ENCODE measurements at regions not wholly inside any gene's neighbourhood (a gene's known extent, or its start where the extent isn't known, plus 50 kb on each side); places are given as distances from the start of the nearest gene placed in this dataset.

DNA sequence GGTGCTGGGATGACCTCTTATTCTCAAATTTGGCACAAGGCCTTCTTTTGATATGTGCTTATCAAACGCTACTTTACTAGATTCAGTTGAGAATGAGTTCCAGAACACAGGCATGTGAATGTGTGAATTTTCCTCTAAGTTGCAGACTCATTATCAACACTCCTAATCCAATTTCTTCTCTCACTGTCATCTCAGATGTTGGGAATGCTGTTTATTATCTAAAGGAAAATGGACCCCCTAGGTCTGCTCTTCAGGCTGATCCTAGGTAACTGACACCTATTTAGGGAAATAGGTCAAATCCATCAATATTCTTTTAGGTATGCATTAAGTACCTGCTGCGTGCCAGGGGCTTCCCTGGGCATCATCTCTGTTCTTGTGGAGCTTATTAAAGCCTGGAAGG lies 215.0 kb upstream of the NOX3 start:
- H3K9ac ChIP-seq (ENCODE audit: low read length): no peak overlapping the region
- H3K4me3 ChIP-seq (ENCODE audit: low read length): no peak overlapping the region
- no peak overlapping the region for H2AFZ ChIP-seq (ENCODE audit: low read depth, low read length)
- H3K36me3 ChIP-seq (replicated peaks; ENCODE audit: low read depth, low read length): no peaks in the 10 kb centered on the region
- H3K4me2 ChIP-seq (ENCODE audit: low read length): no peak overlapping the region
- no peaks in the 10 kb centered on the region for H4K20me1 ChIP-seq (ENCODE audit: insufficient read depth, low read length)
- no peaks in the 10 kb centered on the region for H3K27me3 ChIP-seq (ENCODE audit: low read depth, low read length)
- no peaks in the 10 kb centered on the region for H3K79me2 ChIP-seq (ENCODE audit: low read length)
- H3K27ac ChIP-seq (ENCODE audit: low read length): no peak overlapping the region
- TF ChIP-seq CTCF (IDR thresholded peaks at IDR 0.05; ENCODE audit: low read depth, low read length) (no peak), EZH2phosphoT487 (IDR thresholded peaks at IDR 0.05; ENCODE audit: low read depth) (no peak)
- no peaks in the 10 kb centered on the region for H3K4me1 ChIP-seq (ENCODE audit: low read length)
- H3K9me3 ChIP-seq (ENCODE audit: insufficient read depth, low read length): no peaks in the 10 kb centered on the region

DNA sequence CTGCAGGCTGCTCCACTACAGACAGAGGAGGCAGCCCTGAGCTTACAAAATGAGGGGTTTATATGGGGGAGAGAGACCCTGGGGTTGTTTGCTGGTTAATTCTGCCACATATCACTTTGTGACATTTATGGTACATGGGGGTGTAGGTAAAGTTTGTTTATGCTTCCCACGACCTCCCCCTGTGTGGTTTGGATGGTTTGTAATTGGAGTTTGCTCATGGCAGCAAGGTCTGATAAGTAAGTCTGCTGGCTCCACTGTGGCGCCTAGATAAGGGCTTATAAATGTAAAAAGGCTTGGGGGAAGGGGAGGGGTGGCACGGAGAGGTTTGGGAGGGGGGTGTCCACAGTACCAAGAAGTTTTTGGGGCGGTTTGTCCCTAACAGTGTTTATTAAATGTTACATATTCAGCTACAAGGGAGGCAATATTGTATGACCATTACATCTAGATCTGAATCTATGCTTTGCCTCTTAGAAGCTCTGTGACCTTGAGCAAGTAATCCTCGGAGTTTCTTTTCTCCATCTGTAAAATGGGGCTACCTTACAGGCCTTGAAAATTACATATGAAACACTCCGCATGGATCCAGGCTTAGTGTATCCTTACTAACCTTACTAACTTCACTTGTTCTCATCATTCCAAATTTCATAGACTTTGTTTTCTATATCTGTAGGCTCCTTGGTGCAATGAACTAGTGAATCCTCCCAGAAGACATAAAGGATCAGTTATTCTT lies 204.8 kb upstream of the NOX3 start:
- Histone ChIP-seq H3K4me1 (ENCODE audit: low read length) (no peaks in the 10 kb centered on the region), H3K4me3 (ENCODE audit: low read length) (no peak overlapping the region), H3K27me3 (ENCODE audit: low read depth, low read length) (no peaks in the 10 kb centered on the region), H2AFZ (ENCODE audit: low read depth, low read length) (no peak overlapping the region), H3K79me2 (ENCODE audit: low read length) (no peaks in the 10 kb centered on the region), H3K36me3 (replicated peaks; ENCODE audit: low read depth, low read length) (no peaks in the 10 kb centered on the region), H4K20me1 (ENCODE audit: insufficient read depth, low read length) (no peaks in the 10 kb centered on the region), H3K27ac (ENCODE audit: low read length) (no peak overlapping the region), H3K4me2 (ENCODE audit: low read length) (no peak overlapping the region), H3K9me3 (ENCODE audit: insufficient read depth, low read length) (no peaks in the 10 kb centered on the region), H3K9ac (ENCODE audit: low read length) (no peak overlapping the region)
- TF ChIP-seq EZH2phosphoT487 (IDR thresholded peaks at IDR 0.05; ENCODE audit: low read depth) (no peak), CTCF (IDR thresholded peaks at IDR 0.05; ENCODE audit: low read depth, low read length) (no peak)

DNA sequence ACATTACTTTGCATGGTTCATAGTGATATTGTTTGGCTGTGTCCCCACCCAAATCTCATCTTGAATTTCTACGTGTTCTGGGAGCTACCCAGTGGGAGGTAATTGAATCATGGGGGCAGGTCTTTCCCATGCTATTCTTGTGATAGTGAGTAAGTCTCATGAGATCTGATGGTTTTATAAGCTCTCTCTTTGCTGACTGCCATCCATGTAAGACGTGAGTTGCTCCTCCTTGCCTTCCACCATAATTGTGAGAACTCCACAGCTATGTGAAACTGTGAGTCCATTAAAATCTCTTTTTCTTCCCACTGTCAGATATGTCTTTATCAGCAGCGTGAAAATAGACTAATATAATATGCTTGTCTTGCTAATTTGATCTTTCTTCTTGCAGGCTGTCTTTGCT lies 200.4 kb upstream of the NOX3 start:
- TF ChIP-seq CTCF (IDR thresholded peaks at IDR 0.05; ENCODE audit: low read depth, low read length) (no peak), EZH2phosphoT487 (IDR thresholded peaks at IDR 0.05; ENCODE audit: low read depth) (no peak)
- Histone ChIP-seq H3K9ac (ENCODE audit: low read length) (no peak overlapping the region), H3K9me3 (ENCODE audit: insufficient read depth, low read length) (no peaks in the 10 kb centered on the region), H3K79me2 (ENCODE audit: low read length) (no peaks in the 10 kb centered on the region), H2AFZ (ENCODE audit: low read depth, low read length) (no peak overlapping the region), H3K36me3 (replicated peaks; ENCODE audit: low read depth, low read length) (no peaks in the 10 kb centered on the region), H3K4me1 (ENCODE audit: low read length) (no peaks in the 10 kb centered on the region), H3K27ac (ENCODE audit: low read length) (no peak overlapping the region), H3K27me3 (ENCODE audit: low read depth, low read length) (no peaks in the 10 kb centered on the region), H3K4me2 (ENCODE audit: low read length) (no peak overlapping the region), H4K20me1 (ENCODE audit: insufficient read depth, low read length) (no peaks in the 10 kb centered on the region), H3K4me3 (ENCODE audit: low read length) (no peak overlapping the region)

- H4K20me1 ChIP-seq (ENCODE audit: insufficient read depth, low read length): no peaks in the 10 kb centered on the region
- H3K79me2 ChIP-seq (ENCODE audit: low read length): no peaks in the 10 kb centered on the region
- H3K27ac ChIP-seq (ENCODE audit: low read length): no peak overlapping the region
Observed at GRCh38 chr6:155654474-155654873, 198.8 kb upstream of the NOX3 start.

More at GRCh38 chr6:155654474-155654873, 198.8 kb upstream of the NOX3 start:
- no peak for TF ChIP-seq EZH2phosphoT487 (IDR thresholded peaks at IDR 0.05; ENCODE audit: low read depth)
- TF ChIP-seq CTCF (IDR thresholded peaks at IDR 0.05; ENCODE audit: low read depth, low read length): no peak
- Histone ChIP-seq H3K9me3 (ENCODE audit: insufficient read depth, low read length) (no peaks in the 10 kb centered on the region), H3K9ac (ENCODE audit: low read length) (no peak overlapping the region), H3K4me1 (ENCODE audit: low read length) (no peaks in the 10 kb centered on the region), H3K4me2 (ENCODE audit: low read length) (no peak overlapping the region), H3K4me3 (ENCODE audit: low read length) (no peak overlapping the region), H3K27me3 (ENCODE audit: low read depth, low read length) (no peaks in the 10 kb centered on the region), H3K36me3 (replicated peaks; ENCODE audit: low read depth, low read length) (no peaks in the 10 kb centered on the region), H2AFZ (ENCODE audit: low read depth, low read length) (no peak overlapping the region)
